Right lobe of liver (tissue), 4 donors: ENCODE measurements at regions not wholly inside any gene's neighbourhood (a gene's known extent, or its start where the extent isn't known, plus 50 kb on each side); places are given as distances from the start of the nearest gene placed in this dataset.

Experiments
- POLR2A ChIP-seq: fragments of 450-650 bp; IDR thresholded peaks from one replicate; pipeline ENCODE4 v1.6.1; 2017; ENCODE audit warnings: antibody characterized with exemption, mild to moderate bottlenecking
- TF ChIP-seq, protein P1 (sequence below), 4 donors: fragments of 200-600 bp in 3 of 4; fragments of 450-650 bp in 1 of 4; IDR thresholded peaks; one replicate each; pipeline versions ENCODE4 v1.5.1 to v1.8.0; 2016 to 2022; ENCODE audit warnings: antibody characterized with exemption in 4 of 4, mild to moderate bottlenecking in 2 of 4
- donor health status: DM: no; HTN: no; CAD: no.
- donor health status: DM: no; HTN: no; CAD: no.
- donor health status: DM: no; HTN: yes; CAD: no.

DNA sequence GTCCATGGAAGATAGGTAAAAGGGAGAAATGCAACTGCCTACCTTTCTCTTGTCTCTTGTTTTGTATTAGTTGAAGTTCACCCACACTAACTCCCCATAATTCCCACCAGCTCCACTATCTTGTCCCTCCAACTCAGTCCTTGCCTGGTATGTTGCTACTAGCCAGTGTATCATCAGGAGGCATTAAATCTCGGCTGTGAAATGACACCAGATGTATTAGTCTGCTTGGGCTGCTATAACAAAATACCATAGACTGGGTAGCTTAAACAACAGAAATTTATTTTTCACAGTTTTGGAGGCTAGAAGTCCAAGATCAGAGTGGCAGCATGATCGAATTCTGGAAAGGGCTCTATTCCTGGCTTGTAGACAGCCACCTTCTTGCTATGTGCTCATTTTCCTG, 102.3 kb upstream of the WDR72 start:
- TF ChIP-seq, protein P1, sequence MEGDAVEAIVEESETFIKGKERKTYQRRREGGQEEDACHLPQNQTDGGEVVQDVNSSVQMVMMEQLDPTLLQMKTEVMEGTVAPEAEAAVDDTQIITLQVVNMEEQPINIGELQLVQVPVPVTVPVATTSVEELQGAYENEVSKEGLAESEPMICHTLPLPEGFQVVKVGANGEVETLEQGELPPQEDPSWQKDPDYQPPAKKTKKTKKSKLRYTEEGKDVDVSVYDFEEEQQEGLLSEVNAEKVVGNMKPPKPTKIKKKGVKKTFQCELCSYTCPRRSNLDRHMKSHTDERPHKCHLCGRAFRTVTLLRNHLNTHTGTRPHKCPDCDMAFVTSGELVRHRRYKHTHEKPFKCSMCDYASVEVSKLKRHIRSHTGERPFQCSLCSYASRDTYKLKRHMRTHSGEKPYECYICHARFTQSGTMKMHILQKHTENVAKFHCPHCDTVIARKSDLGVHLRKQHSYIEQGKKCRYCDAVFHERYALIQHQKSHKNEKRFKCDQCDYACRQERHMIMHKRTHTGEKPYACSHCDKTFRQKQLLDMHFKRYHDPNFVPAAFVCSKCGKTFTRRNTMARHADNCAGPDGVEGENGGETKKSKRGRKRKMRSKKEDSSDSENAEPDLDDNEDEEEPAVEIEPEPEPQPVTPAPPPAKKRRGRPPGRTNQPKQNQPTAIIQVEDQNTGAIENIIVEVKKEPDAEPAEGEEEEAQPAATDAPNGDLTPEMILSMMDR (IDR thresholded peaks at IDR 0.05), result no peak
- no peak for TF ChIP-seq POLR2A
